Stimulated activated naive CD4-positive, alpha-beta T cell treated with Interleukin-2 at 50 U/mL for 16 hours (primary cell): ENCODE measurements at regions not wholly inside any gene's neighbourhood (a gene's known extent, or its start where the extent isn't known, plus 50 kb on each side); places are given as distances from the start of the nearest gene placed in this dataset.

Source experiments
- DNase-seq: peaks from one replicate; lab custom pipeline; 2025; lab: John Stamatoyannopoulos, UW

DNA sequence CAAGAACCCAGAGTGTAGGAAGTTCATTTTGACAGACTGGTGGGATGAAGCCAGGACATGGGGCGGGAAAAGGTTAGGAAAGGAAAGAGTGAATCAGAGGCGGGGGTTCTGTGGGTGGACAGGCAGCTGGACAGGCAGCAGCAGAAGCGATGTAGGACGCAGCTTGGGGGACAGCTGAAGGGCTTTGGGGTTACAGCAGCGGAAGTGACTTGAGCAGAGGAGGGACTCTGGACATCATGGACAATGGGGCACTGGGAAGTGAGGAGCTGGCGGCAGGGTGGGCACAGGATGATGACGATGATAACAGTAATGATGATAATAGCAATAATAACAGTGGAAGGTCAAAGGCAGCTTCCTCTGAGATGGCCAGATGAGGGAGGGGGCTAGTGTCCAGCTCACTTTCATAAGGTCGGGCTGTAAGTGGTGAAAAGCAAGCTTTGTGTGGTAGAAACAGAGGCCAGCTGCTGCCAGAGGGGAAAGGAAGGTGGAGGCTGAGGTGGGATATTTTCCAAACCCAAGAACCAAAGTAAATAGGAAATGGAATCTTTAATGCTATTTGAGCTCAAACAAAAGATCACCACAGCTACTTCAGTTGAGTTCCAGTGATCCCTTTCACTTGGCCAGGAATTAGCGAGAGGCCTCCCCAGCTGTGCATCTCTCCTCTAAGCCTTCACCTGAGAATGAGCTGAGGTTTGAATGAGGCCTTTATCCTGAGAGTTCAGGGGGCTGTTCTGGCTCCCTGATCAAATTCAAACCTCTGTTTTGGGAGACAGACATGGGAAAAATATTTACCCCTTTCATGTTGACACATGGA is 433.5 kb downstream of the DHX35 start:
- no peak for DNase-seq

DNA sequence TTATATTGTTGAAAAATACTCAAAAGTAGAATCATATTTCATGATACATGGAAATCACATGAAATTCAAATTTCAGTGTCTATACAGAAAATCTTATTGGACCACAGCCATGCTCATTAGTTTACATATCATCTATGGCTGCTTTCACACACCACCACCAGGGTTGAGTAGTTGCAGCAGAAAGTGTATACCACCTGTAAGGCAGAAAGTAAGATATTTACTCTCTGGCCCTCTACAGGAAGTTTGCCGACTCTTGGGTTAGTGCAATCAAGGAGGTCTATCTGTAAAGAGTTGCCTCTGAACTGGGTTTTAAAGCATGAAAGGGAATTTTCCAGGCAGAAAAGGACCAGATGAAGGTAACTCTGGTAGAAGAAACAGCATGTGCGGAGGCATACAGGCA is 432.3 kb downstream of the DHX35 start:
- no peak for DNase-seq

DNA sequence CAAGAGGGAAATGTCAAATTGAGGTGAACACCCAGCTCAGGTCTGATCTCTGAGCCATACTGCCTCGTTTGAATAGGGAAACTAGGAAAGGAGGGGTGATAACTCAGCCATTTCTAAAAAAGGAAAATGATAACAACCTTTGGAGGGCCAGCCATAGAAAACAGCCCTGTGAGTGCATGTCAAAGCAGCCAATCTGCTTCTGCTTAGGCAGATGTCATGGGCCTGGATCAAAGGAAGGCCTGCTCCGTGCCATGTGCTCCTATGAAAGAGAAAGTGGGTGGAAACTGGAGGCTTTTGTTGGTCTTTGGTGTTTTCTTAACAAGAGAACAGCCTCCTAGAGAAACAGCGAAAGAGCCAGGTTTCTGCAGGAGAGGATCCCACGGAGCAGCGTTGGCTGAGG is 428.0 kb downstream of the DHX35 start:
- no peak for DNase-seq

DNA sequence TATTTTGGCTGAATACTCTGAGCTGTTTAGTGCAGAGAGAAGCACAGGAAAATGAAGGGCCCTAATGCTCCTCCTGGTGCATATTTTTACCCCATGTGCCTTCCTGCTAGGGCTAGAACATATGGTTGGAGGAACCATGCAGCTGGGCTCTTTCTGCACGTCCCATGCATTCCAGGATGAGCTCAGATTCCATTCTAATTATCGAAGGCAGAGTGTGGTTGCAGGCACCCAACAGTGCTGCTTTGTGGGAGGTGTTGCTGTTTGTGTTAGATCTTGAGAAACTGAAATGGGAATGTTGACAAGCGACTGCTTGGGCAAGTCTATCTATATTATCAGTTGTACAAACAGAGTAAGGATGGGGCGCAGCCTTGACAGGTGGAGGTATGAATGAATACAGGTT is 419.5 kb downstream of the DHX35 start:
- DNase-seq, result no peak

DNA sequence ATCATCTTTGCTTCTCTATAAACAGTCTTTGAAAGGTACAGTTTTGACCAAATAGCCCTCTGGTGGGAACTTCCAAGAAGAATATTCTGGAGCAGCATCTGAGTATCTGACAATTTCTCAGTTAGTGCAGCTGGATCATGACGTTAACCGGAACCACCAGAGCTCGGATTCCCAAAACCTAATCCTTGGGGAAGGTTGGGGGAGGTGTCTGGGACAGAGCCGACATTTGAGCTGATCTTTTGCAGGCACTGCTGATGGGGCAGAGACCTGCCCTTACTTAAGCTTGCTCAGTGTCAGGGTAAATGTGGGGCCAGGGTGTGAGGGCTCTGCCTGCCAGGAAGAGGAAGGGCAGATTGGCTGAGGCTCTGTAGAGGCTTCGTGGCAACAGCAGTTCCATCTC is 416.6 kb downstream of the DHX35 start:
- DNase-seq, result no peak

DNA sequence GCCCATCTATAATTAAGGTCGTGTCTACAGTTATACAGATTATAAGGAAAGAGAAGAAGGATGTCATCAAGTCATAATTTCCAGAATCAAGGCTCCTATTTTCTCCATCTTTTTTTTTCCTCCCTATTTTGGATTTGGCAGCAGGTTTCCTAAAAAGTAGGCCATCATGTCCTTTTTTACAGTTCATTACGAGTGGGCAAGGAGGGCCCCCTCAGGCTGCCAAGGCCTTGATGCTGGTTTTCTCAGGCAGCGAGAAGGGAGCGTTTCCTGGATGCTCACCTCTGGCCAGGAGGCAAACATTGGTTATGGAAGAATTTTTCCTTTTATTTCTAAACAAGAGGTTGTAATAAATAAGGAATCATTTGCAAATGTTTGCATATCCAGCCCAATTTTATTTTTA is 414.6 kb downstream of the DHX35 start:
- DNase-seq, result no peak

DNA sequence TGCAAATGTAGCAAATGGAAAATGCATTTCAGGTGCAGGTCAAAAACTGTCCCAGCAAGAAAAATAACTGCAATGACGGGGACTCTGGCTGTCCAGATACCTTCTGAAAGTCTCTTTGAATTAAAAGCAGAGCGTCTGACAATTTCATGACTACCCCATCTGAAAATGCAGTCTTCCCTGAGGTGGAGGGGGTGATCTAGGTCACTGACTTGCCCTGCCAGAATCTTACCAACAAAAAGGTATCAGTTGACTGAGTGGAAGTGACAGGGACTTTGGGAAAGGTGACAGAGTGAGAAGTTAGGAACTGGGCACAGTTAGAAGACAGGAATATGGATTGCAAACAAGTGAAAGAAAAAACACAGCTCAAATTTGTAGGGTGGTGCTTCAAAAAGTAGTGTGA is 402.2 kb downstream of the DHX35 start:
- no peak for DNase-seq

DNA sequence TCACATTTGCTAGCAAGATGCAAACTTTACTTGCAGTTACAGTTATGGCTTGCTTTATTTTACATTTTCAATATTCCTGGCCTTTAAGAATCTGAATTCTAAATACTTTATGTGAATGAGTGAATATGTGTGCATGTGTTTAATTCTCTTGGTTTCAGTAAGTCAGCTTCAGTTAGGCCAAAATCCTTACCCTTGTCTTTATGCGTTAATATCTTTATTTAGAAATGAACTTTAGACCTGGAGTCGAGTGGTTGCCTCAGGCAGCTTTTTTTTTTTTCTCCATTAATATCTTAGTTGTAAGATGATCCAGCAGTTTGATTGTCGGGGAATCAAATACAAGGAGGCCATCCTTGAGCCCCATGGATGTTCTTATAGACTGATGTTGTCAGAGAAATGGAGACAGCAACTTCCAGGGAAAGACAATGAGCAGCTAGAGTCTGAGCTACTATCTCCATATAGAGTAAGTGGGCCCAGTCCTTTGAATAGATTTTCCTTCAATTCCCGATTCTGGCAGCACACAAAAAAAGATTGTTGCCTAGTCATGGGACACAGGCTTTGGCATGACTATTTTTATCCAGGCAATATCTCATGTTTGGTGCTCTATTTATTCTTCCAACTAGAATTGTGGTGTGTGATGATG is 398.0 kb downstream of the DHX35 start:
- DNase-seq, result no peak

DNA sequence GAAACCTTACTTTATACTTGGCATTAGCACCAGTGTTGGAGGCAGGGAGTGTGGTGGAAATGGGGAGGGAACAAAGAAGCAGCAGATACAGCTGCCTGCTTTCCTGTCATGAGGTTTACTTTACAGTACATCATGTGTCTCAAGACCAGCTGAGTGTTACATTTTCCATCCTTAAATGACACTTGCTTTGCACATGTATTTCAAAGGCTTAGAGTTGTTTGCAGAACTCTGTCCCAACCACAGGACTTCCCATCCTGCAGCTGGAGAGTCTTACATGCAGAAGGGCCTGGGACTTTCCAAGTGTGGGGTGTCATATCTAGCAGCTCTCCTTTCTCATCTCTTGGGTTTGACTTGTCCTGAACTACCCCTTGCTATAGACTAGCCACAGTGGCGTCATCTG is 395.9 kb downstream of the DHX35 start:
- DNase-seq, result no peak

DNA sequence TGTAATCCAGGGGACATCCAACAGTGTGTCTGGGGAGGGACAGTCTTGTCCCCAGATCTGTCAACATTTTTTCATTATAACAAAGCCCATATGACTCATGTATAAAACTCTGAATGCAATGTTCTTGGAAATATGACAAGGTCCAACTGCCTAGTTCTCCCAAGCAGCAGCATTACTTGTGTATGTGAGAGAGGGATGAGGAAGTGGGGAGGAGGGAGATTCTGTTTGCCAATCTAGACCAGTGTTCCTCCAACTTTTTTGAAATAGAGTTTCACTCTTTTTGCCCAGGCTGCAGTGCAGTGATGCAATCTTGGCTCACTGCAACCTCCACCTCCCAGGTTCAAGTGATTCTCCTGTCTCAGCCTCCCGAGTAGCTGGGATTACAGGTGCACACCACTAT is 394.8 kb downstream of the DHX35 start:
- DNase-seq, result no peak

DNA sequence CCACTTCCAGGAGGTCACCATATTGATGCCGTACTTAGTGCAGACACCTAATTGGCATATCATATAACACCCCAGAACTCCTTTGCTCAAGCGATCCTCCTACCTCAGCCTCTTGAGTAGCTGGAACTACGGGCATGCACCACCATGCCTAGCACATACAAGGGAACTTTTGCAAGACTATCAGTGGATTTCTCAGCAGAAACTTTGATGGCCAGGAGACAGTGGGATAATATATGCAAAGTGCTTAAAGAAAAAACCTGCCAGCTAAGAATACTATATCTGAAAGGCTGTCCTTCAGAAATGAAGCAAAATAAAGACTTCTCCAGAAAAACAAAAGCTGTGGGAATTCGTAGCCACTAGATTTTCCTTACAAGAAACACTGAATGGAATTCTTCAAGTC is 387.1 kb downstream of the DHX35 start:
- DNase-seq, result no peak

DNA sequence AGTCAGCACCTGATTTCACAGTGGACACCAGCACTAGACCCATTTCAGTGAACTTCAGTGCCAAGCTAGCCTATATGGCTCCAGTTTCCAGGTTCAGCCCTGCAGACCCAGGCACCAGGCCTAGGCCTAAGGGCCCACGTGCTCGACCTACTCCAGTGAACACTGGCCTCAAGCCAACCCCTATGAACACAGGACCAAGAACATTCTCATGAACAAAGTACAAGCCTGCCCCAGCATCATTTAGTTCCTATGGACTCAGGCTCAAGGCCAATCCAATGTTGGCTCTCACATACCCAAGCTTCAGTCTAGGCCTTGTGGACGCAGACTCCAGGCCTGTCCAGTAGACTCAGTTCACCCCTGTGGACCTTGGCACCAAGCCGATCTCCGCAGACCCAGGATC is 385.5 kb downstream of the DHX35 start:
- no peak for DNase-seq

DNA sequence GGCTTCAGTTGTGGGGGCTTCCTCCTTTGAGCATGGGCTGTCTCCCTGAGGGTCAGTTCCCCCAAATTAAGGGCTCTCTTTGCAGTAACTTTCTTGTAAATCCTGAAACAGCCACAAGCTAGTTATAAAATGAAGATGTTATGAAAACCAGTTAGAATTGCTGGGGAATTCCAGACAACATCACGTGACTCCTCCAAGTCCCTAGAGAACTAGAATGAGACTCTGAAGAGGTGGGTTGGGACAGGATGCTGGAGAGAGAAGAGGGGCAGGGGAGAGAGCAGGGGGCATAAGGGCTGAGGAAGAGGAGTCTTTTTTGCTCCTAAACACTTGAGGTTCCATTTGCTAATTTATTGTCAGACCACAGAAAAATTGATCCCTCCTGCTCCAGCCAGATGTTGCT is 380.3 kb downstream of the DHX35 start:
- no peak for DNase-seq

DNA sequence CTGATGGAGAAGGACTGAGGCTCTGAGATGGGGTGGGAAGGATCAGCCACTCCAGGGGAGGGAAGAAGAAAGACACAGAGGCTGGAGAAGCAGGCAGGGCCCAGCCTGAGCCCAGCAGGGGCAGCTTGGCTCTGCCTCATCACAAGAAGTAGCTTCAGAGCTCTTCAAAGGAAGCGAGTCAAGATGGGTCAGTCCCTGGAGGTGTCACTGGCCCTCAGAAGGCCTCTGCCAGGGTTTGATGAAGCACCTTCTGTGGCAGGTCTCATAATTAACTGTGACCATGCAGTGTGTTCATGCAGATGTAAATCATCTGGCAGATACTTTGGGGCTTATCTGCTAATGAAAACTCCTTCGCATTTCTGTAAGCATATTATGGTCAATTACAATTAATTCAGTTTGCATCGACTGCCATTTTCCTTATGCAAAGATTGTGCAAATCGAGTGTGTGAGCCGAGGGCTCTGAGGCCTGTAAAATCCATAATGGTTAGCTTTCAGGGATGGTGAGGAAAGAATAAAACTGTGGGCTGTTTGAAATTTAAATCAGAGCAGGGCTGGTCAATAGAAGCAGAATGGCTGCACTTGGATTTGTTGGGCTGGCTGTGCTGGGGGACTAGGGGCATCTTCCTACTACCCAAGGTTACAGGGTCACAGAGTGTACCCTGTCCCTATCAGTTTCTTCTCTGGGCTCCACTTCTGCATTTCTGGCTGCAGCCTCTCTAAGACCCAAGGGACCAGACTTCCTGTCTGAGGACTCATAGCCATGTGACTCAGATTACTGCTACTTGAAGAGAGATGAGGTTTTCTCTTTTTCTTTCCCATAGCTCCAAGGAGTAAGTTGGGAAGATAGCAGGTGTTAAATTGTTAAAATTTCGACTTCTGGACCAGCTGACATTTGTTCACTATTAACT is 376.6 kb downstream of the DHX35 start:
- no peak for DNase-seq

DNA sequence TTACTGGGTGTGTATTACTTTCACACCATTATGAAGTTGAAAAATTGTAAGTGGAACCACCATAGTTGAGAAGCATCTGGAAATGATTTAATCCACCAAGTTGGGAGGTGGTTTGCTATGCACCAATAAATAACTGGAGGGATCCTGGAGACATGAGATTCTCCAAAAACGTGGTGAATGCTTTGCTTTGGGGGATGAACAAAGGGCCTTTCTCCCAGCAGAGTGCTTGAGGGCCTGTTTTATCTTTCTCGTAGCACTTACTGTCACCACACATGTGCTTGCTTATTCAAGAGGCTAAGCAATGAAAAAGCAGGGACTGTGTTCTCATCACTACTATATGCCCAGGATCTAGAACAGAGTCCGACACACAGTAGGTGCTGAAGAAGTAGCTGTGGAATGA is 371.1 kb downstream of the DHX35 start:
- no peak for DNase-seq

DNA sequence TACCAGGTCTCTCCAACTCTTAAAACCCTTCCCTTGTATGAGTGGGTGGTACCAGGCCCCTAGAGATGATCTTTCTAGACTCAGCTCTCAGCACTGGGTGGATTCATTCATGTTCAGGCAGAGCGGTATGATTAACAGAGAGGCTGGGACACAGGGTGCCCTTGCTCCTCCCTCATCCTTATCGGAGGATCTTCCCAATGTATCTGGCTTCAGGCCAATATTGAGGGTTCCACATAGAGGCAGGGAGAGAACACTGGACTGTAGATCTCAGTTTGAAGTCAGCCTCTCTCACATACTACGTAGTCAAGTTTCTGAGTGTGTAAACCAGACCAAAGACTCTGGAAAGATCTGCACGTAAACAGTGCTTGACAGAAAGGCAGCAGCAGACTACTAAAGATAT is 366.2 kb downstream of the DHX35 start:
- no peak for DNase-seq

DNA sequence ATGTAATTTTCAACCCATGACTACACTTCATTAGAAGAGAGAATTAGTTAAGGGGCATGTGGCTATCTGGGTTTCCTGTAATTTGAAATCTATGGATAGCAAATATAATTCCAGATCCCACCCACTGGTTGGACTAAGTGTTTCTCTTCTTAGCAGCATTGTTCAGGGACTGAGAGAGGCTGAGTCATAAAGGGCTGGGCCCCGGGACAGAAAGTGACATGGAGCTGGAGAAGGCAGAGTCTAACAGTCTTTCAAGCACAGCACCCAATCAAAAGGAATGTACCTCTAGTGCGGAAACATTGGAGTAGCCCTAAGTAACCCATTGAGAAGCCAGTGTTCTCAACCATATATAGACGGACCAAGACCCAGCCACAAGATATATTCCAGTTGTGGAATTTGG is 363.9 kb downstream of the DHX35 start:
- no peak for DNase-seq

DNA sequence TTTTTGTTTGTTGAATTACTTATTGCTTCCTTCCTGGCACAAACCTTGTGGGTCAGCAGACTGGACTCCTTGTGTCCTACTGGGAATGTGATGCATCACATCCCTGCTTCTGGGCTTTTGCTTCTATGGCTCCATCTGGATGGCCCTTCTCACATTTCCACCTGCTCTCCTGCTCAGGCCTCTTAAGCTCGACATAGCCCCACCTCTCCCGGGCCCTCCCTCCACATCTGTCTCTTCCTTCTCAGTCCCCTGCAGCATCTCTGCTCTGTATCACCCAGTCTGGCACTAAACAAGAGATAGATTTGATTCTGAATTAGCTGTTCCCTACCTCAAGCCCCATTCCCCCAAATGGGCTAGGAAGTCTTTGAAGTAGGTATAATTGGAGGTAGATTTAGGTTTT is 356.8 kb downstream of the DHX35 start:
- DNase-seq, result no peak

DNA sequence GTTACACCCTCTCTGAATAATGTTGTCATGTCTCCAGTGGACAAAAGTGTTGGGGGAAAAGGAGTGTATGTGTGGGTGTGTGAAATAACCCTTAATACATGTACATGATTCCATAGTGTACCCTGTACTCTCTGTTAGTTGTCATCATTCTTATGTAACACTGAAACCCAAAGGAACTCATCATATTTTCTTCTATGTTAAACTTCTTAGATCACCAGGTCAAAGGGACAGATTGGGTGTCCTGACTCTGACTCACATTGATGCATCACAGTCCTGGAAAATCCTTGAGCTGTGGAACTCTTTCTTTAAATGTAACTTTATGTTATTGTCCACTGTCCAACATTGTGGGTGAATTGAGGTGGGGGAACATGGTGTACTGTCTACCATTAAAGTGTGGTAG is 350.5 kb downstream of the DHX35 start:
- DNase-seq, result no peak

DNA sequence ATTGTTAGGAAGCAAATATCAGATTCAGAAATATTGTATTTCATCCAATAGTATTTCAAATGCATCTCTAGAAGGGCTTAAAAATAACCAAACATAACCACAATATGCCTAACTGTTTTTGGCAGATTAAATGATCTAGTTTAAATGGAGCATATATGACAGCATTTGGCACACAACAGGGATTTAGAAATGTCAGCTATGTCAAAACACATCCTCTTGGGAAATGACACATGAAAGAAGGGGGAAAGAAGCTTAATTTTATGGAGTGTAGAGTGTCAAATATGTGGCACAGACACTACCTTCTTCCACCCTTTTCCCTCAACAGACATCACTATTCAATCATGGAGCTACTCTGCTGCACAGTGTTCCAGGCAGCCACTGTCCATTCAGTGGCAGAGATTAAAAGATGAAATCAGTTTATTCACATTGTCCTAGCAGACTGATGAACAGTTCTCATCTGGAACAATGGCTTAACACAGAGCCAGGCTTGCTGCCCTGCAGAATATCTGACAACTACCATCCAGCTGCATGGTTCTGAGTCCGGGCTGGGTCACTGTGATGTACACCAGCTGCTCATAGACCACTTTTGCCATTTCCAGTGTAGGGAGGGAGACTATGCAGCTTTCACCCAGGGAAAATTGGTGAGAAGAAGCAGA is 349.8 kb downstream of the DHX35 start:
- no peak for DNase-seq

DNA sequence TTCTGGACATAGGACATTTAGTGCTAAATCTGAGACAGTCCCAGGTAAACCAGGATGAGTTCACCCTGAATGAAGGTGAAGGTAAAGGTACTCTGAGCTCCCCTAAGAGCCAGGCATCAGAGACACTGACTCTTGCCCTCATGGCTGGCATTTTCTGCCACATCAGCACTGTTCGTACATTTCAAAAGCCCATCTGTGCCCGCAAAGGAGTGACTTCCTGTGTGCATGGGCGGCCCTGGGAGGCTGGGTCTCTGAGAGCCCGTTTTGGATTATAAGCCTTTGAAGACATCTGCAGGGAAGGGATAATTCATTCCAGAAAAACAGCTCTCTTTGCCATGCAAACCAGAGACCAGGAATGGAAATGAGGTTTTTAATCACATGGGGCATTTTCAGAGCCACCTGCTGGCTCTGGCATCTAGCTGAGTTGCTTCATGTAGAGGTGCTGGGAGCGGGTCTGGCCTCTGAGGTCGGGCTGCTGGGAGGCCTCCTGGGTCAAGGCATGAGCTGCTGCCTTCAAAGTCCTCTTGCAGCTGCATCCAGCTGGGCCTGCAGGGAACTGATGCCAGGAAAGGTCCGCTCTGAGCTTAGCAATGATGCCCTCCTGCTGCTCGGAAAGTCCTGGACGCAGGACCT is 348.3 kb downstream of the DHX35 start:
- DNase-seq, result no peak

DNA sequence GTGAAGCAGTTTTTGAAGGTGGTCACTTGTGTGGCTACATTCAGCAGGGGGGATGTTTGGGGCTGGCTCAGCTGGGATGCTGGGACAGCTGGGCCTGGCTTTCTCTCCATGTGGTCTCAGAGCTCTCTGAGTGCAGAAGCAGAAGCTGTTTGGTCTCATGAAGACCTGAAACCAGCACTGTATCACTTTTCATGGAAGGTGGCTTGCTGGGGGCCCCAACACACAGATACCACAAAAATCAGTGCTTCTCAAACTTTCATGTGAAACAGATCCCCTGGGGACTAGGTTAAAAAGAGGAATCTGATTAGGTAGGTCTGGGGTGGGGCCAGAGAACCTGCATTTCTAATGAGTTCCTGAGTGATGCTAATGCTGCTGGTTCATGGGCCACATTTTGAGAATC is 347.3 kb downstream of the DHX35 start:
- no peak for DNase-seq
